Loucy (cell line): ENCODE measurements at regions not wholly inside any gene's neighbourhood (a gene's known extent, or its start where the extent isn't known, plus 50 kb on each side); places are given as distances from the start of the nearest gene placed in this dataset.

ENCODE experiments used
- CTCF ChIP-seq: fragments of 200-600 bp; sonication (generic); conservative IDR thresholded peaks from 2 replicates; pipeline ENCODE4 v1.5.1; 2014; ENCODE audit warnings: mild to moderate bottlenecking, antibody characterized with exemption, low read length
- EZH2phosphoT487 ChIP-seq: fragments of 200-600 bp; IDR thresholded peaks from 2 replicates; pipeline ENCODE4 v1.6.1; 2018; ENCODE audit warnings: antibody characterized with exemption, mild to moderate bottlenecking, moderate library complexity, borderline replicate concordance

- TF ChIP-seq CTCF, result no peak
- no peak for TF ChIP-seq EZH2phosphoT487
Observed at GRCh38 chrX:38484607-38485498, 76.5 kb upstream of the TSPAN7 start.
